ENCODE measurements at regions not wholly inside any gene's neighbourhood (a gene's known extent, or its start where the extent isn't known, plus 50 kb on each side); places are given as distances from the start of the nearest gene placed in this dataset.

GRCh38 chr13:66137384-66137783 lies 1092.8 kb downstream of the PCDH9 start:
- DNase-seq (ENCODE audit: low read depth) = no peak
- no peak overlapping the region for H3K27ac Mint-ChIP-seq (ENCODE audit: unreplicated experiment)
- H3K4me2 ChIP-seq (ENCODE audit: low read length) = no peak overlapping the region
- no peak overlapping the region for H3K27ac ChIP-seq (ENCODE audit: low read depth, low read length)
- no peak overlapping the region for H3K4me3 ChIP-seq (ENCODE audit: insufficient read depth, low read depth, low read length)
- H3K9me3 Mint-ChIP-seq (ENCODE audit: unreplicated experiment) = no peaks in the 10 kb centered on the region
- H2AFZ ChIP-seq (ENCODE audit: low read depth, low read length) = no peak overlapping the region
- TF ChIP-seq EZH2 (IDR thresholded peaks at IDR 0.05; ENCODE audit: insufficient read depth, low read length) (no peak), CTCF (IDR thresholded peaks at IDR 0.05; ENCODE audit: insufficient read depth, low read depth, low read length) (no peak)
- no peaks in the 10 kb centered on the region for H3K79me2 ChIP-seq (ENCODE audit: insufficient read depth, low read length)
- no peaks in the 10 kb centered on the region for H3K9me3 ChIP-seq (ENCODE audit: insufficient read depth, low read depth, low read length)
- H3K4me1 Mint-ChIP-seq (ENCODE audit: low read depth, unreplicated experiment) = no peaks in the 10 kb centered on the region
- no peaks in the 10 kb centered on the region for H3K4me1 ChIP-seq (ENCODE audit: insufficient read depth, low read length)
- H3K36me3 Mint-ChIP-seq (ENCODE audit: low read depth, unreplicated experiment) = no peaks in the 10 kb centered on the region
- no peaks in the 10 kb centered on the region for H3K36me3 ChIP-seq (ENCODE audit: insufficient read depth, low read length)
- H3K9ac ChIP-seq (ENCODE audit: low read length) = no peak overlapping the region
- H3K27me3 Mint-ChIP-seq (ENCODE audit: low read depth, unreplicated experiment) = no peaks in the 10 kb centered on the region
- no peak overlapping the region for H3K4me3 Mint-ChIP-seq (ENCODE audit: unreplicated experiment)
- no peak for FAIRE-seq
- no peaks in the 10 kb centered on the region for H3K27me3 ChIP-seq (ENCODE audit: insufficient read depth, low read length)
- H4K20me1 ChIP-seq (ENCODE audit: insufficient read depth, low read length) = no peaks in the 10 kb centered on the region

- H3K36me3 ChIP-seq (ENCODE audit: insufficient read depth, low read length) = no peaks in the 10 kb centered on the region
- DNase-seq (ENCODE audit: low read depth) (no peak), FAIRE-seq (no peak)
- H3K4me2 ChIP-seq (ENCODE audit: low read length) = no peak overlapping the region
- Mint-ChIP-seq H3K27me3 (ENCODE audit: low read depth, unreplicated experiment) (no peaks in the 10 kb centered on the region), H3K4me3 (ENCODE audit: unreplicated experiment) (no peak overlapping the region), H3K4me1 (ENCODE audit: low read depth, unreplicated experiment) (no peaks in the 10 kb centered on the region), H3K36me3 (ENCODE audit: low read depth, unreplicated experiment) (no peaks in the 10 kb centered on the region), H3K27ac (ENCODE audit: unreplicated experiment) (no peak overlapping the region), H3K9me3 (ENCODE audit: unreplicated experiment) (no peaks in the 10 kb centered on the region)
- H3K79me2 ChIP-seq (ENCODE audit: insufficient read depth, low read length) = no peaks in the 10 kb centered on the region
- TF ChIP-seq EZH2 (IDR thresholded peaks at IDR 0.05; ENCODE audit: insufficient read depth, low read length) (no peak), CTCF (IDR thresholded peaks at IDR 0.05; ENCODE audit: insufficient read depth, low read depth, low read length) (no peak)
- no peak overlapping the region for H2AFZ ChIP-seq (ENCODE audit: low read depth, low read length)
- H3K9ac ChIP-seq (ENCODE audit: low read length) = no peak overlapping the region
- H3K27me3 ChIP-seq (ENCODE audit: insufficient read depth, low read length) = no peaks in the 10 kb centered on the region
- H3K4me1 ChIP-seq (ENCODE audit: insufficient read depth, low read length) = no peaks in the 10 kb centered on the region
- H3K9me3 ChIP-seq (ENCODE audit: insufficient read depth, low read depth, low read length) = no peaks in the 10 kb centered on the region
- no peak overlapping the region for H3K27ac ChIP-seq (ENCODE audit: low read depth, low read length)
- no peak overlapping the region for H3K4me3 ChIP-seq (ENCODE audit: insufficient read depth, low read depth, low read length)
- H4K20me1 ChIP-seq (ENCODE audit: insufficient read depth, low read length) = no peaks in the 10 kb centered on the region
Measured at GRCh38 chr13:66128692-66129269, 1101.4 kb downstream of the PCDH9 start.

- no peaks in the 10 kb centered on the region for H3K9me3 Mint-ChIP-seq (ENCODE audit: unreplicated experiment)
- H3K4me3 ChIP-seq (ENCODE audit: insufficient read depth, low read depth, low read length) = no peak overlapping the region
- H2AFZ ChIP-seq (ENCODE audit: low read depth, low read length) = no peak overlapping the region
- no peak overlapping the region for H3K27ac ChIP-seq (ENCODE audit: low read depth, low read length)
- no peak overlapping the region for H3K4me2 ChIP-seq (ENCODE audit: low read length)
- no peaks in the 10 kb centered on the region for H3K79me2 ChIP-seq (ENCODE audit: insufficient read depth, low read length)
- H3K4me1 Mint-ChIP-seq (ENCODE audit: low read depth, unreplicated experiment) = no peaks in the 10 kb centered on the region
- no peaks in the 10 kb centered on the region for H3K27me3 Mint-ChIP-seq (ENCODE audit: low read depth, unreplicated experiment)
- no peak for TF ChIP-seq EZH2 (IDR thresholded peaks at IDR 0.05; ENCODE audit: insufficient read depth, low read length)
- no peak for TF ChIP-seq CTCF (IDR thresholded peaks at IDR 0.05; ENCODE audit: insufficient read depth, low read depth, low read length)
- FAIRE-seq = no peak
- no peaks in the 10 kb centered on the region for H3K36me3 ChIP-seq (ENCODE audit: insufficient read depth, low read length)
- no peak overlapping the region for H3K4me3 Mint-ChIP-seq (ENCODE audit: unreplicated experiment)
- H3K27me3 ChIP-seq (ENCODE audit: insufficient read depth, low read length) = no peaks in the 10 kb centered on the region
- H3K36me3 Mint-ChIP-seq (ENCODE audit: low read depth, unreplicated experiment) = no peaks in the 10 kb centered on the region
- DNase-seq (ENCODE audit: low read depth) = no peak
- no peak overlapping the region for H3K27ac Mint-ChIP-seq (ENCODE audit: unreplicated experiment)
- H3K9me3 ChIP-seq (ENCODE audit: insufficient read depth, low read depth, low read length) = no peaks in the 10 kb centered on the region
- no peaks in the 10 kb centered on the region for H4K20me1 ChIP-seq (ENCODE audit: insufficient read depth, low read length)
- H3K9ac ChIP-seq (ENCODE audit: low read length) = no peak overlapping the region
- H3K4me1 ChIP-seq (ENCODE audit: insufficient read depth, low read length) = no peaks in the 10 kb centered on the region
Measured at GRCh38 chr13:66128201-66128600, 1101.9 kb downstream of the PCDH9 start.

All from astrocyte (in vitro differentiated cells and primary cell).